GM18519 (cell line): ENCODE measurements at regions not wholly inside any gene's neighbourhood (a gene's known extent, or its start where the extent isn't known, plus 50 kb on each side); places are given as distances from the start of the nearest gene placed in this dataset.
"Not testable (repeated sequence)": the region's sequence is repeated elsewhere in the genome, so short reads cannot be mapped to it uniquely, and the experiment has no call there.

Experiments
- ATAC-seq: cut with Tn5 transposase; IDR thresholded peaks from one replicate; pipeline ENCODE4 v1.9.1; 2021; ENCODE audit warnings: mild to moderate bottlenecking, moderate library complexity; ENCODE audit not compliant: unreplicated experiment, low FRiP score

DNA sequence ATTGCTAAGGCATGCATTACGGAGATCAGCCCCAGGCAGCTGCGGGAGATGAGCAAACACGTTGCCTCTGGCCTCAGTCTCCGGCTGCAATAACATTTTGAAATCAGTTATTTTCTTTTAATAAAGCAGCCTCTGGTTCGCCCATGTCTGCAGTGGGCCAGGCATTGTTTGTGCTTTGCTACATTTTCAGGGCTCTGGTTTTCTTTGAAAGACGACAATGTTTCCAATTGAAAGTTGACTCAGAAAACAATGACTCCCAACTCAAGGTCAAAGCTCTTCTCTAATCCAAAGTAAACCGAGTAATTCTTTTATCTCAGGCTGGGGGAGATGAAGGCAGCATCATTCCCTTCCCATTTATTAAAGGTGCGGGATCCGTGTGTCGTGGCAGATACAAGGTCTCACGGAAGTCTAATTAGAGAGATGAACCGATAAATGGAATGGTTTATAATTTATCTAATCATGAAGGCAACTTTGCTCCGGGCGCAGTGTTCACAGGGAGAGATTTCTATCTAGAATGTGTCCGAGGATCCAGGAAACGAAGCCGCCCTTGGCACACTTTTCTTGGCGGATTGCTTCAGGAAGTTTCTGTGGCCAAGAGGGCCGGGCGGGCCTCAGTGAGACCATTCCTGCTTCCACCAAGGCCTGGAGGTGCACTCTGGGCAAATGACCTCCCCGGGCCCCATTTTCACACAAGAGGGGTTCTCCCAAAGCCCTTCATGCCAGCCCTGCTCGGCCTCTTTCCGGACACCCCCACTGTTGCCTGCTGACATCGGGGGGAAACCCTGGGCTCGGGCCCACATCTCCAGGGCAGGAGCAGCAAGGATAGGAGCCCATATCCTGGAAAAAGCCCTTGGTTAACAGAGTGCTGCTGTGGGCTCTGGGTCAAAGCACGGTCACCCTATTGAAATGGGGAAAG is 811.4 kb downstream of the BRD1 start:
- ATAC-seq, result no peak

DNA sequence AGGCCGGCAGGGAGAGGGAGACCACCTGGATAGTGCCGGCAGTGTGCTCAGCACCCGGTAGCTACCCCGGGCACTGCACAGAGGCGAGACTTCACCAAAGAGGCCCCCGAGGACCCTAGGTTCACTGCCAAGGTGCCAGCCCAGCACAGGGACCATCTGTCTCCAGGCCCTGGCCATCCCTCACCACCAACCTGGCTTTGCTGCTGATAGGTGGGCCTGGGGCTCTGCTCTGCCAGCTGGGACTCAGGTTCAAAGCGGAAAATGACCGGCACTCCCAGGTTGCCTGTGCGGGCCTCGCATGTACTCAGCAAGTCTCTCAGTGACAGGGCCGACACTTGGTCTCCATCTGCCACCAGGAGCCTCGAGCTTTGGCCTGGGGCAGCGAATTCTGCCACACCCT is 812.2 kb downstream of the BRD1 start:
- ATAC-seq, result no peak

DNA sequence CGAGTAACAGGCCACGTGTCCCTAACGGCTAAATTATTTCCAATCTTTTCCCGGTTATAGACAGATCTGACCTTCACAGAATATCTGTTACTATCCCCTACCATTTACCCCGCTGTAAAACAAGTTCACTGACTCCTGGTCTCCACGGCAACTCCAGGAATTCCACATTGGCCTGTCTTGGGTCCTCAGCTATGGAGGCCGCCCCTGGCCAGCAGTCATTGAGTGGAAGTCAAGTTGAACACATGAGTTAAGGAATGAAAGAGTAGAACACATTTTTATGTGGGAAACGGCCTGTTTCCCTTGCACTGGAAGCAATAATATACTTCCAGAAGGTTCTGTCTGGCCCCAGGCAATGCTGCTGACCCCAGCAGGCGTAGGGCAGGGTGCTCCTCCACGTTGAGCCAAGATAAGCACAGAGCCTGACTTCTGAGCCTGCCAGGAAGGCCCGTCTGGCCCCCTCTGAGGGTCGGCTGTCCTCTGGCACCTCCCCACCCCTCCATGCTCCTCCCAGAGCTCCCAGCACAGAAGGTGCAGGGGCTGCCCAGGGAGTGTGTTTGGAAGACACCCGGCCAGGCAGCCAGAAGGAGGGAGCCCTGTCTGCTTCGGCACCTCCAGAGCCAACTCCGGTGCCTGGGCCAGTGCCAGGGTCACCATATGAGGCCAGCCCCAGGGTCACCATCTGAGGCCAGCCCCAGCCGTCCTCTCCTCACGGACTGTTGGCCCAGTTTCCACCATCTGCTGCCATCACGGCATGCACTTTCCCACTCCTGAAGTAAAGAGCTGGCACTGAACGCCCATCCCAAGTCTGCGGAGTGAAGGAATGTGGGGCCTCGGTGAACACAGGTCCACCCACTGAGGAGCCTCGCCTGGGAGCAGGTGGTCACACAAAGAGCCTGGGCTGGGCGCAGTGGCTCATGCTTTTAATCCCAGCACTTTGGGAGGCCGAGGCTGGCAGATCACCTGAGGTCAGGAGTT is 813.2 kb downstream of the BRD1 start:
- no peak for ATAC-seq

DNA sequence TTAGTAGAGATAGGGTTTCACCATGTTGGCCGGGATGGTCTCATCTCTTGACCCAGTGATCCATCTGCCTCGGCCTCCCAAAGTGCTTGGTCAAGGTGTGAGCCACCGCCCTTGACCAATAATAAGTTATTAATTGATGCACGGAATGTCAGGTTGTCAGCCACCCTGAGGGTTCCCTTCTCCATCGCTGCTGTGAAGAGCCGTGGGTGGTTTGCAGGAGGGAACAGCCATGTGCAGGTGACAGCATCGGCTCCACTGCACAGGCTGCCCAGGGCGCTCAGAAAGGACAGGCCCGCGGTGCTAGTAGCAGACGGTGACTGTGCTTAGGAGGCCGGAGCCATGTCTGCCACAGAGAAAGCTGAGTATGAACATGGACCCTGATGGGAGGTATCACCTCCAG is 814.0 kb downstream of the BRD1 start:
- ATAC-seq, result no peak

DNA sequence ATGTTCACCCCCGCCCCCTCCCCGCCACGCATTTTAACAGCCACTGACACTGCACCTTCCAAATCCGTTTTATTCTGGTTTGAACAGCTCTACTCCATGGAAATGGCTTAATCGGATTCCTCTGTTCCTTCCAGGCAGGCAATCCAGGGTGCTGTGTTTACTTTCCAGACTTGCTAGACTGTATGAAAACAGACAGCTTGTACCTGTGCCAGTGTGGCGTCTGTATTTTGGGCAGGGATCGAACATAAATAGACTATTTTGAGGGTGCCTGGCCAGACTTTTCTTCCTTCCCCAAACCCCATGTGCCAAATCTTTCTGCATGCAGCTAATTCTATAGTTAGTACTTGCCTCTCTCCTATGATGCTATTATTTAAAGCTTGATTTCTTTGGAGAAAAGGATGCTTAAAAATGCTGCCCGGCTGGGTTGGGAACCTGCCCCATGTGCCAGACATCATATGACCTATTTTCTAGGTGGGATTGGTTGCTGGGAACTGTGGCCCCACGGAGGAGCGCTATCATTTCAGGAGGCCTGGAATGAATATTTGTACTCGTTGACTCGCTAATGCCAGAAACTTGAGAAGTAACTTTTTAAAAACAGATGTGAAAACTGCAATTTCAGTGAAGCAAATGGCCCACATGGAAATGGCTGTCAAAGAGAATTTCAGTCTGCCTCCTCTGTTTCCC is 814.8 kb downstream of the BRD1 start:
- no peak for ATAC-seq

DNA sequence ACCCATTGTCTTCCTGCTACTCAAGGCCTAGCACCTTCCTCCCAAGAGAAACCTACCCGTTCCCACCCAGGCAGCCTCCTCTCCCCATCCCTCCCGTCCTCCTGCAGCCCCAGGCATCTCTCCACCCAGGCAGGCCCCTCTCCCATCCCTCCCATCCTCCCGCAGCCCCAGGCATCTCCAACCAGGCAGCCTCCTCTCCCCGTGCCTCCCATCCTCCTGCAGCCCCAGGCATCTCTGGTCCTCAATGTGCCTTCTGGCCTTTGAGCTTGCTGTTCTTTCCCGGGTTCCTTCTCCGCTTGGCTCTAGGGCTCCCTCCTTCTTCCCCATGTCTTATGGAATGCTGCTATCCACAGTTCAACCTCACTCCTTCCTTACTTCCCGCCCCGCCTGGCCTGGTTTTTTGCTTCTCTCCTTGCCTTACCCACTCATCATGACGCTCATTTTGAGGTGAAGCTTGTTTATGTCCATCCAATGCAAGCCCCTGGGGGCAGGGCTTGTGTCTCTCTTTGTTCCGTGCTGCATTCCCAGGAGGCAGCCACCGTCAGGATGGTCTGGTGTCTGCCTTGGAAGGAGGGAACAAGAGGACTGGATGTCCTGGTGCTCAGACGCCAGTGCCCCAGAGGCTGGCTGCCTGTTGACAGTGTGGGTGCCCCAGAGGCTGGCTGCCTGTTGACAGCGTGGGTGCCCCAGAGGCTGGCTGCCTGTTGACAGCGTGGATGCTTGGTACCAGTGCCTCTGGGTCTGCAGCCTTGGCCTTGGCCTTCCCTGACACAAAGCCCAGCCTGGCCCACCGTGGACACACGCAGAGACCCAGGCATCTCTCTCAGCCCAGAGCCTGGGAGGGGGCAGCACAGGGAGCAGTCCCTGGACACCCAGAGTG is 815.7 kb downstream of the BRD1 start:
- ATAC-seq, result no peak

DNA sequence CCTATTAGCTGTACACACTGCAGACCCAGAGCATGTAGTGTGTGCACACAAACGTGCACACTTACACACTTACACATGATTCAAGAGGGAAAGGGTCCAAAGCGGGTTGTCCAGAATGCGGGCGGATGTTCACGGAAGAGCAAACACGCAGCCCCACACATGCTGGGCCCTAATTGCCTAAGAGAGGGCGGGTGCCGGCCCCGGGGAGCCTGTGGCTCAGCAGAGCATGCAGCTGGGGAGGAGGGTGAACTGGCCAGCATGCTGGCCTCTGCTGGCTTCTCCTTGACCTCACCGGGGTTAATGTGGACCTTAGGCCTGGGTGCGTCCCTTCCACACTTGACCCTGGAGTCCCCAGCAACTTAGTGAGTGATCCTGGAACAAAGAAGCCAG is 816.3 kb downstream of the BRD1 start:
- ATAC-seq, result no peak

DNA sequence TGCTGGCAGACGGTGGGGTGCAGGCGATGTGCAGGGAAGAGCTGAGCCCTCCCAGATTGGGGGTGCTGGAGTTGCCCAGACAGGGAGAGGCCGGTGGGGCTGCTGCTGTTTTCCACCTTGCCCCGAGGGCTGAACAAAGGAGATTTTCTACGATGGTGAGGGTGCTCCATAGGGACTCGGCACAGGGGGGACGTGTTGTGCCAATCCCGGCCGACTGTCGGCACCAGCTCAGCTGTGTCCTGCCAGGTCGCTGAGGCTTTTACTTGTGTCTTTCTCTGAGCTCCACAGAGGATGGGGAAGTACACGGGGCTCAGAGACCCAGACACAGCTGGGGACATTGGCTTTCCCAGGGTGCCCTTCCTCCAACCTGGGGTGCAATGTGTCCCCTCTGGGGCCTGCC is 816.8 kb downstream of the BRD1 start:
- ATAC-seq, result no peak

DNA sequence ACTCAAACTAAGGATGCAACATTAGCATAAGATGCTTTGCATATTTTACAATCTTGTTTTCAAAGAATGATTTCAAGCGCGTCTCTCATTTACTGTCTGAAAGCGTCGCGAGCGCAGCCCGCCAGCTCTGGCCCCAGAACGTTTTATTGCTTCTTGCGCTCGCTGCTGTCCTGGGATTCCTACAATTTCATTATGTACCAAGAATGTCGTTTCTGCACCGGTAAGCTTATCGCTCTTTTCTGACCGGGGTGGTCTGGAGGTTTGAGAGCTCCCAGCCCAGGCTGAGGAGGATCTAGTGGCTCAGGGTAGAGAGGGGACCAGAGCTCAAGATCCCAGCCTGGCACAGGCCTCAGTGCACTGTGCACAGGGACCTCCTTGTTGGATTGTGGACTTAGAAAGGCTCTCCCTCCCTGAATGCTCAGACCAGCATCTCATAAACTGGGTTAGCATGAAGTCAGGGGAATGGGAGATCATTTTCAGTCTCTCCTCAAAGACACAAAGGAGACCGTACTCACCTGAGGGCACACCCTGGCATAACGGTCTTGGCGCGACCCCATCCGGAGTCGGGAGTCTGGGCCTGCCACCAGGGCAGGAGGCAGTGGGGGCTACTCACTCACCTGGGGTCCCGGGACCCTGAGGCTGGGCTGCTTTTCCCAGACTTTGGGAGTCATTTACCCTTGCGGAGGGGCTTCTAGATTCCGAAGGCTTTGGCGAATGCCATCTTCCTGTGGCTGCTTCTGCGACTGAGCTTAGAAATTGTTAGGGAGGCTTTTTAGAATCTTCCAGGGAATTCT is 817.4 kb downstream of the BRD1 start:
- ATAC-seq, result no peak

DNA sequence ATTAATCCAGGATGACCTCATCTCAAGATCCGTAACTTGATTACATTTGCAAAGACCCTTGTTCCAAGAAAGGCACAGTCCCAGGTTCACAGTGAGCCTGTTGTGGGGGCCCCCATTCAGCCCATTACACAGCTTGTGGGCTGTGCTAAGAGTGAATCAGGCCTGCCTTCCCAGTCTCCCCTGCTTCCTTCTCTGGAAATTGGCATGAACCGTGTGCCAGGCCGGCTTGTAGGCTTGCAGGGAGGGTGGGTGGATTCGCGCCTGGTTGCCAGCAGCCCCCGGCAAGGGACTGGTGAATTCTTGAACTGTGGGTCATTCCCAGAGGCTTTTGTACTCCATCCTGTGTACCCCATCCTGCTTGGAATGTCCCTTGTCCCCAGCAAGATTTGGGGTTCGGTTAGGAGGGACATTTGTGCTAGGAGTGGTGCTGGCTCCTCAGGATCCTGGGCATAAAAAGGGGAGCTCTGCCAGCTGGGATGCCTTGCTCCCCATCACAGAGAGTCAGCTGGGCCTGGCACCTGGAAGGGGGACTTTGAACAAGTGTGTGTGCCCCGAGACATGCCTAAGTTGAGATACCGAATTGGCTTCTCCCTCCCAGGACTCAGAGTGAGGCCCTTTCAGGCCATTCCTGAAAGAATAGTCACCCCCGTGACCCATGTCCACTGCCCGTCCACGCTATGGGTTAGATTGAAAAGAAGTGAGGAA is 818.2 kb downstream of the BRD1 start:
- ATAC-seq, result no peak

DNA sequence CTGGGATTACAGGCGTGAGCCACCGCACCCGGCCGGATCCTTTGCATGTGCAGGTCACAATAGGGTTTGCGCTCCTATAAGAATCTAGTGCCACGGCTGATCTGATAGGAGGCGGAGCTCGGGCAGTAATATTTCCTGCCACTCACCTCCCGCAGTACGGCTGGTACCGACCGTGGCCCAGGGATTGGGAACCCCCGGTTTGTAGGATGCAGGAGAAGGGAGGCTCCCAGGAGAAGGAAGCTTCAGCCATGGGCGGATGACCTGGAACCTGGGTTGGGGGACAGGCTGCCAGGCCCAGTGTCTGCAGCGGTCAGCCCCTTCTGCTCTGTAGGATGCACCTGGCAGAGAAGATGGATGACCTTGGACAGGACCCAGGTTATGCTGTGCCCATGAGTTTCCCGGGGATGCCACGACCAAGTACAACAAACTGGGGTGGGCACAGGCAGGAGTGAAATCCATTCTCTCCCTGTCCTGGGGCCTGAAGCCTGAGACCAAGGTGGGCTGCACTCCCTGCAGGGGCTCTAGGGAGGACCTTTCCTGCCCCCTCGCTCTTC is 818.9 kb downstream of the BRD1 start:
- no peak for ATAC-seq

DNA sequence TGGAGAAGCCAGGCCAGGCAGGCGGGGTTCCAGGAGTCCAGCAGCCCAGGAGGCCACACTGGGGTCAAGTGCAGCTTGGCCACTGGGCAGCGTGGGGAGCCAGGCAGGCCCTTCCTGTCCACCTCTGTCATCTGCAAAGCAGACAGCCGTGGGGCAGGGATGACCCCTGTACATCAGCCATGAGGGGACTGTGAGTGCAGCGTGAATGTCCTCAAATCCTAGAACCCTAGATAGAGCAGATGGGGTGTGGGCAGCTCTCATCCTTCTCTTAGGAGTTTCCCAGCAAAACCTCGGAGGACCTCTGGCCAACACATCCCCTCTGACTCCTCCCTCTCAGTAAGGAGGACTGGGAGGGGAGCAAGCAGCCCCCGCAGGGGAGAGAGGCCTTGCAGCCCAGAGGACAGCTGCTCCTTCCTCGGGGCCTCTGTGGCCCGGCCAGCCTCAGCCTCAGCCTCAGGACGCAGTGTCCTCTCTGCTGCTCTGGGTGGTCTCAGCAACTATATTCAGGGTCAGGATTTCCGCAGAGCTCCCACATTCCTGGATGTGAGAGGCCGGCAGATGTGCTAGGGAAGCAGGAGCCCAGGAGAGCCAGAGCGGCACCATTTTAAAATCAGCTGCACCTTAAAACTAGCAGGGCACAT is 820.5 kb downstream of the BRD1 start:
- ATAC-seq, result no peak

DNA sequence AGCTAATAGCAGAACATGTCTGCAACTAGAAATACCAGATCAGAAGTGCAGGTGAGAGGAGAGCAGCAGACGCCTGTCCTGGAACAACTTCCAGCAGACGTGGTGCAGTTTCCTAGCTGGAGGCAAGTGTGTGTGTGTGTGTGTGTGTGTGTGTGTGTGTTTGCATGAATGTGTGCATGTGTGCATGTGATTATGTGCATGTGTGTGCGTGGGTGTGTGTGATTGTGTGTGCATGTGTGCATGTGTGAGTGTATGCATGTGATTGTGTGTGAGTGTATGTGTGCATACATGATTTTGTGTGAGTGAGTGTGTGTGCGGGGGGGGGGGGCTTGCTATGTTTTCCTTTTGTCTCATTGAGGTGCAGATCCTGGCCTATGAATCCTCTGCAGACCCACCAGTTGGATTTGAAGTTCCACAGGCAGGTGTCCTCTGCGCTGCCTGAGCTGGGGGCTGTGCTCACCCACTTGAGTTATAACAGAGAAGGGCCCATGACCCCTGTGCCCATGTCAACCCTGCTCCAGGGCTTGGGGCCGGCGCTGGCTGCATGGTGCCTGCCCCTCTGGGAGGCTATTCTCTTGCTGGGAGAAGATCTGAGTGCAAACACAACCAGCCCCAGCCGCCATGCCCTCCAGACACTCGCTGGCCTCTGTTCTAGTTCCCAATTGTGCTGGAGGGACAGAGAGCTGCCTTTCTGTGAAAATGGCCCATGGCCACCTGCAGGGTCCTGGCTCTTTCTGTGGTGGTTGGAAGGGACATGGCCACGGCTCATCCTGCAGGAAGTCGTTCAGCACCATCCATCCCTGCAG is 821.3 kb downstream of the BRD1 start:
- ATAC-seq, result no peak

DNA sequence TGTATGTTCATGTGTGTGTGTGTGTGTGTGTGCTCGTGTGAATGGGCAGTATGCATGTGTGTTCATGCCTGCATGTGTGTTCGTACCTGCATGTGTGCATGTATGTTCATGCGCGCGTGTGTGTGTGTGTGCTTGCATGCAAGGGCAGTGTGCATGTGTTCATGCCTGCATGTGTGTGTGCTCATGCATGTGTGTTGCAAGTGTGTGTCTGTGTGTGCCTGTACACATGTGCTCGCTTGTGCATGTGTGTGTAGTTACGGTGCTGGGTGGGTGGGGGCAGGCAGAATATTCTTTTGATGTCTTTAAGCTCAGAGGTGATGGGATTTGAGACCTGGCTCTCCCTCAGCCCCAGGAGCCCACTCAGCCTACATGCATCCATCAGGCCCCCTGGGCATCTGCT is 822.1 kb downstream of the BRD1 start:
- ATAC-seq, result no peak

DNA sequence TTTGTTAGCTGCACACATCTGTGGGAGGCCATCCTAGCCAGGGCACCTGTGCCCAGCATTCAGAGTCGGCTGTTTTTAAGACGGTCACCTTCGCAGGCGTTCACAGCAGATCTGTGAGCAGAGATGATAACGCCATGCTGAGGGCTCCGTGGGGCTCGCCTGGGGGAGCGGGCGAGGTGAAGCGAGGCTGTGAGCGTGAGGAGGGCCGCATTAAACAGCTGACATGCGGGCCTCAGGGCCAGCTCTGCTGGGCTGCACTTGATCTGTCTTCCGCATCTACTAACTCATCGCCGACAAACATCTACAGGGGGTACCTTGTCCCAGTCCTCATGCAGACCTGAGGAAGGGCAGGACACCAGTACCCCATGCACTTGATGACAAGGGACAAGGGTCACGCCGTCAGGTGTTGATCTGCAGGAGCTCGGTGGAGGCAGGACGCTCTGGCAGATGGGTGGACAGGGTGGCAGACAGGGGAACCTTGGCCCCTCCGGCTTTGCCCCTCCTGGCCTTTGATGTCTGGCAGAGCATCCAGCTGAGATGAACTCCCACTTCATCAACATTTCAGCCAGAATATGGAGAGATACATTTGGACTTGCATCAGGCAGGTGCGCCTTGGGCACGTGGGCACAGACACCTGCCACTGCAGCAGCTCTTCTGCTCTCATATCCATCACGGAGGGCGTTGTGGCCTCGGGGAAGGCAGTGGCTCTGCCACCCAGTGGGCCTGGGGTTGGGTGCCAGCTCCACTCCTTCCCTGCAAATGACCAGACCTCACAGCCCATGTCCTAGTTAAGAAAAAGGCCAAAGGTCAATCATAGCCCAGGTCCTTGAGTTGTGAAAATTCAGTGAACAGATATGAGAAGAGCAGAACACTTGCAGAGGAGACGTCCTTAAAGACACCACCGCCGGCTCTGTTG is 822.9 kb downstream of the BRD1 start:
- no peak for ATAC-seq

DNA sequence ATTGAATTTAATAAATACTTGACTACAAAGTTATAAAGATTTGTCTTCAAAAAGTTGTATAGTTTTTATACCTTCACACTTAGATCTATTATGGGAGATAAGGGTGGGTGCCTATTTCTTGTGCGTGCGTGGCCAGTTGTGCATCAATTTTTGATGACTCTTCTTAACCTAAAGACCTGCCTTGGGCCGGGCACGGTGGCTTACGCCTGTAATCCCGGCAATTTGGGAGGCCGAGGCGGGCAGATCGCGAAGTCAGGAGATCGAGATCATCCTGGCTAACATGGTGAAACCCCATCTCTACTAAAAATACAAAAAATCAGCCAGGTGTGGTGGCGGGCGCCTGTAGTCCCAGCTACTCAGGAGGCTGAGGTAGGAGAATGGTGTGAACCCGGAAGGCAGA is 830.1 kb downstream of the BRD1 start:
- ATAC-seq, result not testable (repeated sequence)
